GM21381 (cell line): ENCODE measurements at regions not wholly inside any gene's neighbourhood (a gene's known extent, or its start where the extent isn't known, plus 50 kb on each side); places are given as distances from the start of the nearest gene placed in this dataset.
"Not testable (repeated sequence)": the region's sequence is repeated elsewhere in the genome, so short reads cannot be mapped to it uniquely, and the experiment has no call there.

Source experiments
- ATAC-seq: cut with Tn5 transposase; IDR thresholded peaks from one replicate; pipeline ENCODE4 v1.9.1; 2021; ENCODE audit warnings: mild to moderate bottlenecking, moderate library complexity; ENCODE audit not compliant: unreplicated experiment

GRCh38 chr19:14328406-14328805, 52.8 kb upstream of the ADGRE5 start:
- ATAC-seq = no peak

- not testable (repeated sequence) for ATAC-seq
Measured at GRCh38 chr19:14327061-14327460, 54.2 kb upstream of the ADGRE5 start.

GRCh38 chr19:14325863-14326262, 55.4 kb upstream of the ADGRE5 start:
- ATAC-seq = no peak

GRCh38 chr19:14325134-14325533, 56.1 kb upstream of the ADGRE5 start:
- ATAC-seq = no peak

GRCh38 chr19:14322889-14323463, 58.3 kb upstream of the ADGRE5 start:
- no peak for ATAC-seq

- no peak for ATAC-seq
Measured at GRCh38 chr19:14320253-14320652, 61.0 kb upstream of the ADGRE5 start.

GRCh38 chr19:14319720-14320119, 61.5 kb upstream of the ADGRE5 start:
- ATAC-seq = not testable (repeated sequence)

GRCh38 chr19:14318873-14319272, 62.4 kb upstream of the ADGRE5 start:
- ATAC-seq = no peak

- ATAC-seq = no peak
Measured at GRCh38 chr19:14317157-14317556, 64.1 kb upstream of the ADGRE5 start.

- ATAC-seq = no peak
Measured at GRCh38 chr19:14315433-14315832, 65.8 kb upstream of the ADGRE5 start.

- no peak for ATAC-seq
Measured at GRCh38 chr19:14310055-14310454, 71.2 kb upstream of the ADGRE5 start.

- ATAC-seq = no peak
Measured at GRCh38 chr19:14305706-14306105, 75.5 kb upstream of the ADGRE5 start.

GRCh38 chr19:14301150-14301549, 80.1 kb upstream of the ADGRE5 start:
- ATAC-seq = no peak

GRCh38 chr19:14300303-14300702, 80.9 kb upstream of the ADGRE5 start:
- no peak for ATAC-seq

GRCh38 chr19:14299224-14299827, 81.9 kb upstream of the ADGRE5 start:
- ATAC-seq = not testable (repeated sequence)

- not testable (repeated sequence) for ATAC-seq
Measured at GRCh38 chr19:14297883-14298576, 83.2 kb upstream of the ADGRE5 start.

GRCh38 chr19:14294974-14295373, 86.3 kb upstream of the ADGRE5 start:
- ATAC-seq = not testable (repeated sequence)

- not testable (repeated sequence) for ATAC-seq
Measured at GRCh38 chr19:14293816-14294170, 87.5 kb upstream of the ADGRE5 start.

GRCh38 chr19:14293101-14293815, 87.3 kb upstream of the ADGRL1 start:
- not testable (repeated sequence) for ATAC-seq

GRCh38 chr19:14289810-14290209, 83.8 kb upstream of the ADGRL1 start:
- ATAC-seq = not testable (repeated sequence)

- ATAC-seq = not testable (repeated sequence)
Measured at GRCh38 chr19:14287837-14288236, 81.9 kb upstream of the ADGRL1 start.

GRCh38 chr19:14286594-14286993, 80.6 kb upstream of the ADGRL1 start:
- not testable (repeated sequence) for ATAC-seq
